ENCODE measurements at regions not wholly inside any gene's neighbourhood (a gene's known extent, or its start where the extent isn't known, plus 50 kb on each side); places are given as distances from the start of the nearest gene placed in this dataset.

DNA sequence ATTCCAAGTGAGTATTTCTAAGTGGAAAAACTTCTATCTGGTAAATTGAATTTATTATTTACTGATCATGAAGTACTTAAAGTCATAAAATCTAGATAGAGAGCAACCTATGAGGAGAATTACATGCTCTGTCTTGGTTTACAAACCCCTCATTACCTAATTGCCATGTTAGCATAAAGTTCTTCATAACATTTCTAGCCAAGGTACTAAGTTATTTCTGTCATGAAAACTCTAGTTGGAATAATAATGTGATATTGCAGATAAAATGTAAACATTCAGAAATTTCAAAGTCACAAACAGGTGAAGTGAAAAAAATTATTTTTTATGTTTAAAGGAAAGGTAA is 228.6 kb downstream of the TTLL7 start:
- DNase-seq (ENCODE audit: low spot score), result no peak

DNA sequence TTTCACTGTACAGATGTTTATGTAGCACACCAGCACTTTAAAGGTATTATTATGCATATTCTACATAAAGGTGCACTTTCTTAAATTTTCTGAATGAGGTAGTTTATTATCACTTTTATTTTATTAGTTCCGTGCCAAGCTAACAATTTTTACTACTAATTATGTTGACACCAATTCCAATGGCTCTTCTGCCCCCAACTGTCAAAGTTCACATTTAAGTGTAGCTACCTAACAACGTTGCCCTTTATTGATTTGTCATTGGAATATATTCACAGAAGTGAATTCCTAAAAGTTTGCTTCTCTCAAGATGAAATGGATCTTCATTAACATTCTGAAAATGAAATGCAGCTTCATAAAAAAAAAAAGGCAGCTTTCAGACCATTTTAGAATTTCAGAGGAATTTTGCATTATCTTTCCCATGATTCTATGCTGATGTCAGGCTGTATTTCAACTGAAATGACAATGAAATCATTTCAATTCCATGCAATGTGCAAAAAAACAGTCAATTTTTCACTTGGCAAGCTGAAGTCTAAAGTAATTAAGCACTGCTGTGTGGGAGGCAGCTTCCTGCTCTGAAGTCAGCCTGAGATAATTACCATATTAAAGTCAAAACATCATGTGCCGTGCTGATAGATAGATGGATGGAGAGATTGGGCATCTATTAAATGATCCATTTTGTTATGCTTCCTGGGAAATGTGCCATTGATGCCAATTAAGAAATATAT is 229.2 kb downstream of the TTLL7 start:
- DNase-seq (ENCODE audit: low spot score), result no peak

DNA sequence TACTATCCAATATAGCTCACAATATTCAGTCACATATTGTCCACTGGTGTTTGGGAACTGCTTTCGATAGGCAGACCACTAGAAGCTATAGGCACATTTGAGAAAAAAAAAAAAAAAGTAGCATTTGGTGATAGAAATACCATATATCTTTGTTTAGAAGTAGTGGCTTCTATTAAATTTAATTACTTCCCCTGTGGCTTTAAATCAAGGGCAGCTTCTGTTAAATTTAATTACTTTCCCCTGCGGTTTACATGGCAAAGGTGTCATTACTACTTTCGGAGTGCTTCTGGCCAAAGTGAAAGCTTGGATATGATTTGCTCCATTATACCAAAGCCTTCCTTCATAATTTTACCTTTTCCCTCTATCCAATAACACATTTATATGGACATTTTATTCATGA is 229.9 kb downstream of the TTLL7 start:
- peak; percentile 9 for DNase-seq (ENCODE audit: low spot score)

DNA sequence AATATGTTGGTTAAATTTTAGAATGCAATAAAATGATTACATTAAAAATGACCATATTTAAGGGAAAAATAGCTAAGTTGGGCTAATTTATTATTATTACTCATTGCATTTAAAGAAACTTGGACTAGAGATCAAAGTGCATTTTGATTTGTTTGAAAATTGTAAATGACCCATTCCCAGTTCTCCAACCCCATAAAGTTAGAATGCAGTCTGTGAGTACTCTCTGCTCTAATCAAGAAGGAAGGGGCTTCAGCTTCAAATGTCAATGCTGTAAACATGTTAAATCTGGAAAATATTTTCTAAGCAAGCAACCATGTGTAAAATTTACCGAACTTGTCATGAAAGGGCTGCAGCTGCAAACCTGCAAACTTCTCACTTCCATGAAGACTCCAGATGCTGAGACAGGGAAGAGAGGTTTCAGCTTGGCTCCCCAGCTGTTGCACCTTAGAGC is 232.7 kb downstream of the TTLL7 start:
- no peak for DNase-seq (ENCODE audit: low spot score)

DNA sequence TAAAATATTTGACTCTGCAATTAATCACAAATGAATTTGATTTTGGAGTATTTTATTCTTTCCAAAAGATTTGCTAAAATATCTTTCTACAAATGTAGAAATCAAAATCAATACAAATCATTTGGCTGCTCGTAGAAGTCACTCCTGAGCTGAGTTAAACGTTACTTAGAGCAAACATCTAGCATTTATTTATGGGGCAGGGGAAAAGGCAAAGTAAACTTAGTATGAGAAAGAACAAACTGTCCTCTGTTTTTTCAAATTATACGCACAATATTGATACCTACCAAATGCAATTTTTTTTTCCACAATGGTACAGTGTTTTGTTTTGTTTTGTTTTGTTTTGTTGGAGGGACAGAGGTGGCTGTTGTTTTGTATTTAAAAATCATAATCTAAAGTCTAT is 233.8 kb downstream of the TTLL7 start:
- DNase-seq (ENCODE audit: low spot score), result no peak

DNA sequence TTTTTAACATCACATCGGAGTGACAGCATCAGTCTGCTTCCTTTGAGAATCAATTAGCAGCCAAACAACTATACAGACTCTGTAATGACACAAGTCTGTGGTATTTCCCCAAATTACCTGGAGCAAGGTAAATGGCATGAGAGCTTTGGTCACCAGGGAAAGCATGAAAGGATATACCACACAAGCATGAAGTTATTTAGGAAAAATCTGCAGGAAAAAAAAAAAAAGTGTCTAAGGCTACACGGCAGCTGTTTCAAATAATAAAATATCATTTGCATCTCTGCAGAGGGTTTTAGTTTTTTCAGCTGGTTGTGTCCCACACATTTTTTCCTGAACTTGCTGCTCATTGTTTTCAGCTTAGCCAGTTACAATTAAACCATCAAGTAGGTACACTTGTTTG is 234.7 kb downstream of the TTLL7 start:
- DNase-seq (ENCODE audit: low spot score), result no peak

DNA sequence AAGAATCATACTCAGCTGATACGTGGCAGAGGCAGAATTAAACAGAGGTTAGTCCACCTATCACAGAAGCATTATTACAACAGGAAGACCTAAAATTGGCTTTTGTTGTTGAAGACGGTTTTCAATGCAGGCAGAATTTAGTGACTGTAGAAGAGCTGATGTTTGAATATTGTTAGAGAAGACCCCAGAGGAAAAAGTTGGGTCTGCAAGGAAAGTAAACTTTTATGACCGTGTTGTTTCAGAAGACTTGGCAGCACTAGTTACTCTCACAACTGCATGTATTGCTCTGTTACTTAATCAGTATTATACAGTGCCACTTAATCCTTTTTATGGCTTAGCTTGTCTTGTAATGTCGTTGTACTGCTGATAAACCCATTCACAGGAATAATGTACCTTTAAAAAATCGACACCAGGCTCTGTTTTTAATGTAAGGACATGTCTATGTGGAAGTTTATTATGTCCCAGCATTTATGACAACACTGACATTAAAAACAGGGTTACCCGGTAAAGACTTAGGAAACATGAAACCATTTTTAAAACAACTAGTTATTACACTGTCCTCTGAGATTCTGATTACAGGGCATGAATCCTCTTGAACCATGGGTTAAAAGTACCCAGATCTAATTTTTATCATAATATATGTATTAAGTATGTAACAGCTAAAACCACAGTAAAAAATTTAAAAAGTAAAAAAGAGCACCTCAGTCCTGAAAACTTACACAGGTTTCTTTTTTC is 235.4 kb downstream of the TTLL7 start:
- no peak for DNase-seq (ENCODE audit: low spot score)

DNA sequence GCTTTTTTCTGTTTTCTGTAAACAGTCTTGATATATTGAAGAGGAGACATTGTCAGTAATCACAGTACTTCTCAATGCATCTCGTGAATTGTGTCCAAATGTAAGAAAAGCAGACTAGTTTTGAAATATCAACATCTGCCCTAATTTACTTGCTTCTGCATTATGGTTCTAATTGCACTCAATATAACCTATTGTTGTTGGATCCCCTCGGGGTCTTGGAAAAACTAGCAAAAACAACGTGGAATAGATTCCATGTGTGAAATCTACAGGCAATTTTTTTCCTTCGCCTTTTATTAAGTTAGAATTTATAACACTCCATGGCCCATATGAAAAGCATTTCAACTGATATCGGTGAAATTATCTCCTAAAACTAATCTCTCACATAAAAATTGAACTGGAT is 236.5 kb downstream of the TTLL7 start:
- DNase-seq (ENCODE audit: low spot score), result no peak

DNA sequence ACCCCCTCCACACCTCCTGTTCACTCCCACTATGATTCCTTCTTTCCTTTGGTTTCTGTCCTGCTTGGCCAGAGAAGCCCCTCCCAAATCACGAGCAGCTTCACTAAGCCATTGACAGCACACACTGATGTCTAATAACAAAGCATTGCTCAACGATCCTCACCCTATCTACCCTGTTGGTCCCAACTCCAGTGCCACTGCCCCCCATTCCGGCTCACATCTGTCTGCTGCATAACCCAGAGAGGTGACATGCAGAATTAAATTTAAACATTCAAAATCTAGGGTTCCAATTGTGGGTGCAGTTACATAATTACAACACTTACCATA is 236.9 kb downstream of the TTLL7 start:
- DNase-seq (ENCODE audit: low spot score), result no peak

DNA sequence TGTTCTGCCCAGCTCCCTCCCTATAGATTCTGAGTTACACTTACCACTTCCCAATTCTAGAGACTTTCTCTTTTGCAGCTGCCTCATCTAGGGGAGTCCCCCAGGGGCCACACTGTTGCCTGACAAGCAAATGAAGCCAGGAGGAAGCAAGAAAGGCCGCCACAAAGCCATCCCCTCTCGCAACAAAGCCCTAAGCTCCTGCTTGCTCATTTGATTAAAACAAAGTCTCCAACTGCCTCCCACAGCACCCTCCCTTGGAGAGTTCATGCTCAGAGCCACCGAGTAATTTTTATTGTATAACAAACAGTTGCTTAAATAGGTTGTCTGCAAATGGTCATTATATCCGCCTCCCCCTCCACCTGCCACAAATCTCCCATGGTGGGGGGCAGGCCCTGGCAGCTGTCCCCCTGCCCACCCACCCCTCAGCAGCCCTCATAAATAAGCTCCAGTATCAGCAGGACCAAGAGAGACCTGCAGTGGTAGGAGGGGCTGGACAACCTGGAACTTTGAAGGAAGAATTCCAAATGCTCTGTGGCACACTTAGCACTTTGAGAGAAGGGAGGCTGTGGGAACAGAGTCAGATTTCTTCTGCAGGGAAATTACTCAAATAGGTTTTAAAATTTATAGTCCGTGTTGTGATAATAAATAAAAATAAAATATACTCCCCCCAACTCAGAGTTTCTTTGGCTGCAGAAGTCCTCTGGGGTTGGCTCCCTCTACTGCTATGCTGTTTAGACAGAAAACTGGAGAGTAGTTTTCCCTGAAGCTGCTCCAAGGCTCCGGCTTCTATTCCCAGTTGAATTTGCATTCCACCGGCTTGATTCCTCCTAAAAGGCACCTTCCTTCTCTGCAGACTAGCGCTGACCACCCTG is 237.5 kb downstream of the TTLL7 start:
- DNase-seq (ENCODE audit: low spot score), result no peak

DNA sequence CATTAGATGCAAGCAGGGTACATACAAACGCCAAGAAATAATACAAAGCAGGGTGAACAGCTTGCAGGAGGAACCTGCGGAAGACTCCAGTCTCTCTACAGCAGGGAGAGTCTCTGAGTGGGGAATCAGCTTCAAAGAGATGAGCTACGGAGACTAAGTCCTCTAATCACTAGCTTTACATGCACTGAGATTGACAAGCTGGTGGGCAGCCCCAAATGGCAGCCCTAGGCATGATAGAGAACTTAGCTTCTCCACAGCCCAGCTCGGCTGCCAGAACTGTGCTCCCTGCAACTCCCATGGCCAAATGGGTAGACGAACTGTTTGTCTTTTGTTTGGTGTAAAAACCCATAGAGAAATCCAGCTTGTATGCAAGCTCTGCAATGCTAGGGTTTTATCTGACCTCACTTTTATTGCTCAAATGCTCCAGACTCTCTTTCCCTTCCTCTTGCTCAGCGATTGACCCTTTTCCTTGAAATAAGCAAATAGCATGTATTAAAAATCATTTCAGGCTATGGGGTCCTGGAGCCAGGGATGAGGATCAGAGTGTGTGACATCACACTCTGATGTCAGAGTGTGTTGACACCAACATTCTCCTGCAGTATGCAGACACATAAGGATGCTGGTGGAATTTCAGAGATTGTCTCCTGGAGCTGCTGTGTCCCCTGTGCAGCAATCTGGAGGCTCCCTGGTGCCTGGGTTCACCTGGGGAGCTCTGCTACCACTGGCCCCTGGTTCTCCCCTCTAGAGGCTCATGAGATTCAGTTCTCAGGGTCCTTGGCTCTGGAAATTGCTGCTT is 238.5 kb downstream of the TTLL7 start:
- DNase-seq (ENCODE audit: low spot score), result no peak

DNA sequence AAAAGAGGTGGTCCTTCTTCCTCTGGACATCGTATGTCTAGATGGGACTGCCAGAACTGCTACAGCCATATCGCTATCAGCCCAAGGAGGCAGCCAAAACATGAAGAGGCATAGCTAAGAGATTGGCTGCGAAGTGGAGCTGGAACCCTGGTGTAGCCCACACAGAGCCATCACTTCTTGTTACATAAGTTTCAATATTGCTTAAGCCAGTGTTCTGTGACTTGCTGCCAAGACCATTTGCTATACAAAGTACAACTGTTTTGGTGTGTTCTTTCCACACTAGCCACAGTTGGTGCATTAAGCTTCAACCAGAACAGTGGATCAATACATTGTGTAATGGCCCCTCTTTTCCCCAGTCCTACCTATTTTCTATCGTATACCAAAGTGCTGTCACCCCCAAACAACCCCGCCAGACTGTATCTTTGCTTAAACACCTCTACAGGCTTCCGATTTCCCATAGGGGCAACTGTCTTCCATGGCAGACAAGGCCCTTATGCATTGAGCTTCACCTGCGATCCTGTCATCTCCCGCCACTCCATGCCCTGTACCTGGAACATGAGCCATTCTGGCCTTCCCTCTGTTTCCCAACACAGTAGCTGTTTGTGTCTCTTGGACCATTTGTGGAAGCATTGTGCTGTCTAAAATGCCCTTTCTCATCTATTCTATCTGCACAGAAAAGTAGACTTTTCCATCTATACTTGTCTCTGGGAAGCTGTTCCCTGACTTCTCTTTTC is 241.8 kb downstream of the TTLL7 start:
- DNase-seq (ENCODE audit: low spot score), result no peak

DNA sequence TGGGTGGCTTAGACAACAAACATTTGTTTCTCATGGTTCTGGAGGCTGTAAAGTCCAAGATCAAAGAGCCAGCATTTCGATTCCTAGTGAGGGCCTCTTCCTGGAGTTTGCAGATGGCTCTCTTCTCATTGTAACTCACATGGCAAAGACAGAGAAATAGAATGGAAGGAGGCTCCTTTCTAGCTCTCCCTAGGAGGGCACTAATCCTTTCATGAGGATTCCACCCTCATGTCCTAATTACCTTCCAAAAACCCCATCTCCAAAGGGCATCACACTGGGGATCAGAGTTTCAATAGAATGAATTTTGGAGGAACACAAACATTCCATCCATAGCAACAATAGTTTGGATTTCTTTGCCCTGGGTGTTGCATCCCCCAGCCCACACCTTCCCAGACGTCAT is 247.3 kb downstream of the TTLL7 start:
- DNase-seq (ENCODE audit: low spot score), result no peak

DNA sequence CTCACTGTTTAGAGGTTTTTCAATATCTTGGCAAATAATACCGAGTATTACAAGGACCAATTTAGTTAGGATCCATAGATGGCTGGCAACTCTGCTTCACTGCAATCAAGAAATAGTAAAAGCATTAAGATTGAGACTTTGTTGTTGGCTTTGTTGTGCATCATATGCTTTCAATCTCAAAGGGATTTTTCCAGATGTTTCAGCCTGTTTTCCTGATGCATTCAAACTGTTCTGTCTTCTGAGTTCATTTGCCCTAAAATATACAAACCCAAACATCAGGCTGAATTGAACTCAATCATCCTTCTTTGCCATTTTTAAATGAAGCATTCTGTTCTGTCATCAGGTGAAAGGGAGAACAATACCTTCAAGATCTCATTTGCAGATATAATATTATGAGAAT is 248.7 kb downstream of the TTLL7 start:
- DNase-seq (ENCODE audit: low spot score), result no peak

DNA sequence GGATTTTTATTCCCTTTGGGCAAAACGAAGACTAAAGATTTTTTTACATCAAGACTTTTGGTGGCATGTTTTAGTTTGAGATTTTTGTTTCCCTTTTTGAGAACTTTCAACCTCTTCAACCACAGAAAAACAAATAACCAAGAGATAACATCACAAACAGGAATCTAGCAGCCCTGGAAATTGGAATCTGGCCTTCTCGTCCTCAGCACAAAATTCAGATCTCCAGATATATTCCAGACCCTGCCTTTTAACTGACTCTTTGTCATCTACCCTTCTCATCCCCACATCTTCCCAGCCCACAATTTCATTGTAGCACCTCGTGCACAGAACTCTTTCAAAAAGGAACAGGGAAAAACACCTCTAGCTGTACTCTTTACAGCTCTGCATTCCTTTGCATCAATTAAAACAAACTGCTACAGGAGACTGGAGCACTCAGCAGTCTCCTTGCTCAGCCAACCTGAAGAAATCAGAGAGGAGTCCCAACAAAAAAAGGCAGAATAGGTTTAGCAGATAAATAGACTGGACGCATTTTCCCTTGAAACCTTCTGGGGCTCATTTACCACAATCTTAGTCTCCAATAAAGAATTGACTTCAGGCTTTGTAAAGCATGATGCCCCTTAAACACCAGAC is 251.0 kb downstream of the TTLL7 start:
- DNase-seq (ENCODE audit: low spot score), result no peak

DNA sequence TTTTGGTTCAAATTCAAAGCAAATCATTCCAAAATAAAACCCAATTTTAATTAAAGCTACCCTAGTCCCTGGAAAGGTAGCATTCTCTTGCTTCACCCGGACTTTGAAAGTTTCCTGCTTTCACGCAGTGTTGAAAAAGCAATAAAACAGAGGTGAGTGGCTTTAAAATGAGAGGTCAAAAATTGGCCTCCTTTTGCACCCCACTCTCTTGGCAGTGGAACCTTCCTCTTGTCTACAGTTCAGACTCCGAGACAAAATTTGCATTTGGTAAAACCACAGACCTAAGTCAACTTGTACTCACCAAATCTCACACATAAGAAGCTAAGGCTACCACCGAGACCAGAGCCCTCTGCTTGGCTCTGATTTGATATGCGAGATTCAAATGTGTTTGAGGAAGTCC is 252.7 kb downstream of the TTLL7 start:
- DNase-seq (ENCODE audit: low spot score), result no peak

DNA sequence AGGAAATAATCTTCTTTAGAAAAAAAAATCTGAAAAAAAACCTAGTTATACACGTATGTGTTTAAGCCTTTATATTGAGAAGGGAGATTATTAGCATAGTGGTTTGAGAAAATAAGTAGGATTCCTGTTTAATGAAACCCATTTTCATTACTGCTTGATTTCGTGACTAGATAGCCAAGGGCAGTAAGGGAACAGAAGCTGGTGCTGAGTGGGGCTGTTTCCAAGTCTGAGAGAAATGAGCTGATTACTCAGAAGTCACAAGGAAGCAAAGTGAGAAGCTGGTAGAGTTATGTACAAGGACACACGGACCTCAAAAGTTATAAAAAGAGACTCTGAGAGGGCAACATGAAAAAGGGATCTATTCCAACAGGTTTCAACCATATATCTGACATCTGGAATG is 256.5 kb downstream of the TTLL7 start:
- no peak for DNase-seq (ENCODE audit: low spot score)

DNA sequence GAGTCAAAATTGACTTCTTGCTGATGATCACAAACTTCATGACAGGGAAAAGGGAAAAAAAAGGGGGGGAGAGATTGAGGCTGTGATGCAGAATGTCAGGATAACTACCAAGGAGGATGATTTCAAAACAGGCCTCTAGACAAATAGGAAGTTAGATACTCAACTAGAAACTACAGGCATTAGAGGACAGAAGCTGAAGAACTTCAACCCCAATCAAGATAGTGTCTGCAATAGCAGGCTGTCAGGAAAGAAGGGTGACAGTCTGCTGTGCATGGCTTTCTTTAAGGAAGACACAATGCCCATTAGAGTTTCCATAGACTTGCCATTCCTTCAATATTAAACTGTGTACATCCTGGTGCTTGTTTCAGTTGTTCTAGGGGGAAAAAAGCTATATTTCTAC is 257.2 kb downstream of the TTLL7 start:
- no peak for DNase-seq (ENCODE audit: low spot score)

DNA sequence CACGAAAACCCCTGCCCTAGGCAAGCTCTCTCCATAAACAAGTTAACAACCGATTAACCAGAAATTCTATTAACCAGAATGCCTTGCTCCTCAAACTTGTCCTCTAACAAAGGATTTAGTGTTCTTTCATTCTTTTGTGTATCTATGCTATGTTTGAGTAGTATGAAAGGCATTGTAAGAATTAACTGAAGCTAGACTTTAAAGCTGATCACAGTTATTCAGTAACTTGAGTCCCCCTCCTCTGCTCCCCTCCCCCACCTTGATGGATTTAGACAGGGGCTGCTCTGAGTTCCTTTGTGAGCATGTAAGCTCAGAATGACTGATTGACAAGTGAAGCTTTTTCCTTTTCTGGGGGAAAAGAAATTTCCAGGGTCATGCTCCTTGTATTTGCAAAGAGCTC is 257.6 kb downstream of the TTLL7 start:
- no peak for DNase-seq (ENCODE audit: low spot score)

DNA sequence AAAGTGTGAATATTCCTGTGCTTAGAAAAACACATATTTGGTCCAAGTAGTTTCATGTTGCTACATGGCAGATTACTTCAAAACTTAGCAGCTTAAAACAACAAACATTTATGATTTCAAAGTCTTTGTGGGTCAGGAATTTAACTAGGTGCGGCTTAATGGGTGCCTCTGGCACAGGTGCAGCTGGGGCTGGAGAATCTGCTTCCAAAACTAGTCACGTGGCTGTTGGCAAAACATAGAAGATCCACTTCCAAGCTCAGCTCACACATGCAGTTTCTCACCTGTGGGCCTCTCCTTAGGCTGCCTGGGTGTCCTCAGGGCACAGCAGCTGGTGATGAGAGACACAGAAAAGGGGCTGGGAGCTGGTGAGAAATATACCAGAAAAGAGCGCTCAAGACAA is 263.4 kb downstream of the TTLL7 start:
- peak; percentile 3 for DNase-seq (ENCODE audit: low spot score)

DNA sequence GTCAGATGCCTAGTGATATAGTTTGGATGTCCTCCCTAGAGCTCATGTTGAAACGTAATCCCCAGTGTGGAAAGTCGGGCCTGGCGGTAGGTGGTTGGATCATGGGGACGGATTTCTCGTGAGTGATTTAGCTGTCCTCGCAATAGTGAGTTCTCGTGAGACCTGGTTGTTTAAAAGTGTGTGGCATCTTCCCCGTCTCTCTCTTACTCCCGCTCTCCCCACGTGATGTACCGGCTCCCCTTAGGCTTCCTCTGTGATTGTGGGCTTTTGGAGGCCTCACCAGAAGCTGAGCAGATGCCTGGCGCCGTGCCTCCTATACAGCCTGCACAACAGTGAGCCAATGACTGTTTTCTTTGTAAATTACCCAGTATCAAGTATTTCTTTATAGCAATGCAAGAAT is 264.5 kb downstream of the TTLL7 start:
- no peak for DNase-seq (ENCODE audit: low spot score)

Data from SW480 (cell line).